HepG2 (cell line): ENCODE measurements at regions not wholly inside any gene's neighbourhood (a gene's known extent, or its start where the extent isn't known, plus 50 kb on each side); places are given as distances from the start of the nearest gene placed in this dataset.

Experiments used
- ATAC-seq: fragments of 200-7000 bp; cut with Tn5 transposase; 3 replicates; pipeline ENCODE4 v1.9.1; 2020; ENCODE audit warnings: mild to moderate bottlenecking, moderate library complexity
- BruUV-seq: library from RNA; stranded (reverse); fragments of 400-500 nt; replicated peaks from 2 replicates; lab custom pipeline; 2021; lab: Mats Ljungman, UMichigan
- CTCF ChIA-PET: fragments of 300-600 bp; formaldehyde crosslinking; extraction: SDS; loops from one replicate; lab custom pipeline; 2021; ENCODE audit warnings: low total read pairs, inconsistent platforms, low intra/inter-chr PET ratio; lab: Yijun Ruan, JAX
- POLR2A ChIA-PET: fragments of 350-600 bp; sonication (Branson Sonifier 250); formaldehyde crosslinking; loops from one replicate; lab custom pipeline; 2020; ENCODE audit warnings: antibody characterized with exemption, inconsistent platforms; lab: Yijun Ruan, JAX
- DNase-seq: peaks from one replicate; pipeline ENCODE4 v3.0.0-alpha.2; 2015; ENCODE audit warnings: low spot score
- FAIRE-seq: peaks from 3 replicates; lab custom pipeline; 2011; peaks lifted over from hg19 to GRCh38; lab: Jason Lieb, UNC
- H2AFZ ChIP-seq: one replicate; pipeline ENCODE4 v1.6.1; 2011; ENCODE audit warnings: low read length, inconsistent platforms
- H3K27ac ChIP-seq: fragments of 300-600 bp; 3 replicates; pipeline ENCODE4 v1.8.0; 2011; ENCODE audit warnings: mixed run types, mild to moderate bottlenecking, mixed read lengths, low read length, inconsistent platforms; ENCODE audit not compliant: insufficient read depth; ENCODE audit errors: extremely low read length
- H3K27me3 ChIP-seq, 2 experiments: fragments of 200-600 bp in 1 of 2; 2 replicates in 1 of 2; 3 replicates in 1 of 2; pipeline versions ENCODE4 v1.6.0 to v1.8.0; 2011; ENCODE audit warnings: low read length in 2 of 2, mild to moderate bottlenecking in 2 of 2, moderate library complexity in 2 of 2, inconsistent platforms in 1 of 2; ENCODE audit not compliant: insufficient read depth in 2 of 2, control insufficient read depth in 1 of 2
- H3K36me3 ChIP-seq, 2 experiments: fragments of 200-600 bp in 1 of 2; replicated peaks in 1 of 2; 2 replicates in 1 of 2; 3 replicates in 1 of 2; pipeline versions ENCODE4 v1.5.1 to v1.8.0; 2011; ENCODE audit warnings: low read length in 2 of 2, inconsistent platforms in 1 of 2; ENCODE audit not compliant: insufficient read depth in 2 of 2, control insufficient read depth in 1 of 2
- H3K4me1 ChIP-seq: 2 replicates; pipeline ENCODE4 v1.5.1; 2012; ENCODE audit warnings: low read length, inconsistent platforms; ENCODE audit not compliant: insufficient read depth
- H3K4me2 ChIP-seq: 2 replicates; pipeline ENCODE4 v1.6.0; 2011; ENCODE audit warnings: low read depth, low read length, inconsistent platforms
- H3K4me3 ChIP-seq, 3 experiments: fragments of 200-600 bp in 1 of 3; sonication (generic), shearing (Covaris generic) in 1 of 3; replicated peaks in 1 of 3; 2 replicates each; pipeline ENCODE4 v1.5.1; 2011 to 2016; ENCODE audit warnings: low read length in 3 of 3, inconsistent platforms in 2 of 3, low read depth in 2 of 3, mild to moderate bottlenecking in 2 of 3, control low read depth in 1 of 3, mixed read lengths in 1 of 3; ENCODE audit not compliant: insufficient read depth in 1 of 3
- H3K79me2 ChIP-seq: one replicate; pipeline ENCODE4 v1.6.1; 2011; ENCODE audit warnings: low read length, inconsistent platforms; ENCODE audit not compliant: insufficient read depth
- H3K9ac ChIP-seq: 2 replicates; pipeline ENCODE4 v1.6.0; 2011; ENCODE audit warnings: mild to moderate bottlenecking, low read depth, low read length, inconsistent platforms; ENCODE audit not compliant: insufficient read depth
- H3K9me3 ChIP-seq: 2 replicates; pipeline ENCODE4 v1.5.1; 2012; ENCODE audit warnings: mild to moderate bottlenecking, low read length
- H4K20me1 ChIP-seq: 2 replicates; pipeline ENCODE4 v1.6.0; 2011; ENCODE audit warnings: inconsistent platforms, mild to moderate bottlenecking, low read length, moderate library complexity; ENCODE audit not compliant: insufficient read depth
- BCL3 ChIP-seq: sonication (generic); formaldehyde crosslinking; IDR thresholded peaks from 2 replicates; pipeline ENCODE4 v1.5.1; 2020; ENCODE audit warnings: mild to moderate bottlenecking, missing genetic modification reagents, moderate library complexity
- LCORL ChIP-seq, 2 experiments: fragments of 450-650 bp in 1 of 2; sonication (generic) in 1 of 2; formaldehyde crosslinking in 1 of 2; IDR thresholded peaks; 2 replicates each; pipeline versions ENCODE4 v1.5.0 to v1.6.1; 2017 to 2020; ENCODE audit warnings: antibody characterized with exemption in 1 of 2, missing genetic modification reagents in 1 of 2
- PCBP2 ChIP-seq: fragments of 200-400 bp; formaldehyde crosslinking; optimal IDR thresholded peaks from 2 replicates; pipeline ENCODE3; 2018; ENCODE audit warnings: low read length, low read depth; ENCODE audit not compliant: poor library complexity, severe bottlenecking
- REST ChIP-seq, 2 experiments: IDR thresholded peaks; 2 replicates each; pipeline ENCODE4 v1.6.1; 2011 to 2012; ENCODE audit warnings: low read length in 2 of 2, borderline replicate concordance in 1 of 2, low read depth in 1 of 2, mild to moderate bottlenecking in 1 of 2, moderate library complexity in 1 of 2
- SIN3B ChIP-seq: fragments of 150-350 bp; IDR thresholded peaks from 2 replicates; pipeline ENCODE4 v1.6.1; 2014; ENCODE audit warnings: low read length
- ZKSCAN5 ChIP-seq: sonication (generic); formaldehyde crosslinking; IDR thresholded peaks from 2 replicates; pipeline ENCODE4 v1.5.1; 2020; ENCODE audit warnings: mild to moderate bottlenecking, missing genetic modification reagents
- ZNF207 ChIP-seq: fragments of 450-650 bp; IDR thresholded peaks from 2 replicates; pipeline ENCODE4 v1.6.1; 2016; ENCODE audit warnings: antibody characterized with exemption, borderline replicate concordance
- ZNF230 ChIP-seq: sonication (generic); formaldehyde crosslinking; IDR thresholded peaks from 2 replicates; pipeline ENCODE4 v1.4.0; 2020; ENCODE audit warnings: mild to moderate bottlenecking, missing genetic modification reagents
- ZNF512 ChIP-seq: sonication (generic); formaldehyde crosslinking; IDR thresholded peaks from 2 replicates; pipeline ENCODE4 v1.4.0; 2020; ENCODE audit warnings: mild to moderate bottlenecking, missing genetic modification reagents
- ZNF567 ChIP-seq: sonication (generic); formaldehyde crosslinking; IDR thresholded peaks from 2 replicates; pipeline ENCODE4 v1.8.1; 2023; ENCODE audit warnings: mild to moderate bottlenecking, missing genetic modification reagents, borderline replicate concordance
- ZNF614 ChIP-seq: IDR thresholded peaks from 2 replicates; pipeline ENCODE4 v1.6.1; 2018; ENCODE audit warnings: missing biosample characterization, missing genetic modification reagents, inconsistent platforms, borderline replicate concordance
- ZNF629 ChIP-seq: sonication (generic); formaldehyde crosslinking; conservative IDR thresholded peaks from 2 replicates; pipeline ENCODE4 v1.5.0; 2020; ENCODE audit warnings: missing genetic modification reagents
- ZNF709 ChIP-seq: sonication (generic); formaldehyde crosslinking; IDR thresholded peaks from 2 replicates; pipeline ENCODE4 v1.5.0; 2020; ENCODE audit warnings: mild to moderate bottlenecking, missing genetic modification reagents
- WGBS: methylation state at CpG from one replicate; pipeline ENCODE4 v1.1.6; 2017; ENCODE audit warnings: low lambda C conversion rate; 5-methylcytosine and 5-hydroxymethylcytosine counted together
- in situ Hi-C: cut with HindIII; loops from 2 replicates; pipeline ENCODE4 v1.10.0; 2017; ENCODE audit warnings: low pct_unique_long_range_greater_than_20kb; ENCODE audit not compliant: extremely low pct_ligation_motif_present
- intact Hi-C: fragments of 100-400 bp; cut with micrococcal nuclease; formaldehyde crosslinking; loops from one replicate; pipeline ENCODE4 v1.10.0; 2022; ENCODE audit not compliant: unreplicated experiment

GRCh38 chr10:58943960-58944359, 232.5 kb upstream of the PHYHIPL start (continued):
- TF ChIP-seq ZNF230 (no peak), BCL3 (CRISPR knock-in tag) (no peak)

DNA sequence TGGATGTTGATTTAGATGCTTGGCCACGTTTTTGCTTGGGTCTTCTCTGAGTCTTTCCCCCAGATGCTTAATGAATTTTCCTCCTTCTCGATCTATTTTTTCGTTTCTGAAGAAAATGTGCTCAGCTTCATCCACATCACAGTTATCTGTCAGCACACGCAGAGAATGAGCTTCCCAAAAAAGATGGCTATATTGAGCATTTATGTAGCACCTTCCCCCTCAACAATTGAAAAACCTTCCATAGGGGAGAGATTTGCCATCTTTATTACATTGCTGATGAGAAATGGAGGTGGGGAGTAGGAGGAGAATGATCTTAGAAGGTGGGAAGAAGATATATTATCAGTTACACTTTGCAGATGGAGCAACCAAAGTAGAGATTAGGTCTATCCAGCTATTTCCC, 228.1 kb upstream of the PHYHIPL start:
- POLR2A ChIA-PET, result no interaction called here
- Histone ChIP-seq H3K4me2 (no peak overlapping the region), H3K27ac (no peak overlapping the region), H2AFZ (no peak overlapping the region), H3K9ac (no peak overlapping the region), H3K79me2 (peaks cover 8% of the 10 kb centered on the region), H3K4me1 (peaks cover 30% of the 10 kb centered on the region), H3K36me3 (no peaks in the 10 kb centered on the region), H3K4me3 (no peak overlapping the region), H3K27me3 (no peaks in the 10 kb centered on the region; a peak in 3 of 5 replicates), H4K20me1 (no peaks in the 10 kb centered on the region), H3K9me3 (no peaks in the 10 kb centered on the region; the same call in 1 of the 2 replicates)
- no TSS peak for BruUV-seq
- ATAC-seq, result no peak
- FAIRE-seq, result no peak
- TF ChIP-seq PCBP2 (no peak), REST (IDR thresholded peaks at IDR 0.05; ENCODE audit: borderline replicate concordance in 1 of 2, low read depth in 1 of 2, low read length in 2 of 2) (no peak), ZNF207 (no peak), ZNF709 (no peak), ZNF567 (CRISPR knock-in tag) (no peak), ZKSCAN5 (CRISPR knock-in tag) (no peak), SIN3B (no peak), ZNF629 (CRISPR knock-in tag) (no peak), ZNF512 (CRISPR knock-in tag) (no peak), ZNF614 (no peak), LCORL (IDR thresholded peaks at IDR 0.05) (no peak), LCORL (CRISPR knock-in tag; IDR thresholded peaks at IDR 0.05) (no peak)
- 13% methylated on average over 4 of the region's 4 CpGs for WGBS
- DNase-seq, result no peak
- in situ Hi-C loops (no loop called here), intact Hi-C loops (no loop called here)
- CTCF ChIA-PET, result no interaction called here
